HG03159 (cell line): ENCODE measurements at regions not wholly inside any gene's neighbourhood (a gene's known extent, or its start where the extent isn't known, plus 50 kb on each side); places are given as distances from the start of the nearest gene placed in this dataset.
"Not testable (repeated sequence)": the region's sequence is repeated elsewhere in the genome, so short reads cannot be mapped to it uniquely, and the experiment has no call there.

Experiments used
- ATAC-seq: cut with Tn5 transposase; IDR thresholded peaks from one replicate; pipeline ENCODE4 v1.9.1; 2021; ENCODE audit warnings: mild to moderate bottlenecking, moderate library complexity; ENCODE audit not compliant: unreplicated experiment

GRCh38 chr6:25150863-25151262 is 128.3 kb upstream of the CARMIL1 start:
- ATAC-seq: no peak

GRCh38 chr6:25153079-25153478 is 126.1 kb upstream of the CARMIL1 start:
- ATAC-seq: no peak

GRCh38 chr6:25154034-25154596 is 125.1 kb upstream of the CARMIL1 start:
- ATAC-seq: no peak

- ATAC-seq: no peak
Measured at GRCh38 chr6:25155211-25155610, 124.0 kb upstream of the CARMIL1 start.

- no peak for ATAC-seq
Measured at GRCh38 chr6:25156123-25156522, 123.1 kb upstream of the CARMIL1 start.

- no peak for ATAC-seq
Measured at GRCh38 chr6:25157183-25157582, 122.0 kb upstream of the CARMIL1 start.

GRCh38 chr6:25157842-25158241 is 121.3 kb upstream of the CARMIL1 start:
- no peak for ATAC-seq

- ATAC-seq: not testable (repeated sequence)
Measured at GRCh38 chr6:25160134-25160533, 119.0 kb upstream of the CARMIL1 start.

GRCh38 chr6:25165177-25165576 is 114.0 kb upstream of the CARMIL1 start:
- ATAC-seq: no peak

- no peak for ATAC-seq
Measured at GRCh38 chr6:25165800-25166199, 113.4 kb upstream of the CARMIL1 start.

- ATAC-seq: no peak
Measured at GRCh38 chr6:25166955-25167748, 112.0 kb upstream of the CARMIL1 start.

GRCh38 chr6:25167961-25168360 is 111.2 kb upstream of the CARMIL1 start:
- no peak for ATAC-seq

GRCh38 chr6:25168637-25169036 is 110.5 kb upstream of the CARMIL1 start:
- no peak for ATAC-seq

- ATAC-seq: no peak
Measured at GRCh38 chr6:25169553-25169952, 109.6 kb upstream of the CARMIL1 start.

GRCh38 chr6:25169961-25170360 is 109.2 kb upstream of the CARMIL1 start:
- no peak for ATAC-seq

GRCh38 chr6:25170640-25171039 is 108.5 kb upstream of the CARMIL1 start:
- no peak for ATAC-seq

GRCh38 chr6:25171301-25171700 is 107.9 kb upstream of the CARMIL1 start:
- no peak for ATAC-seq

- no peak for ATAC-seq
Measured at GRCh38 chr6:25172819-25173218, 106.4 kb upstream of the CARMIL1 start.

- no peak for ATAC-seq
Measured at GRCh38 chr6:25173246-25173645, 105.9 kb upstream of the CARMIL1 start.

- ATAC-seq: no peak
Measured at GRCh38 chr6:25173951-25174474, 105.2 kb upstream of the CARMIL1 start.

GRCh38 chr6:25174678-25175077 is 104.5 kb upstream of the CARMIL1 start:
- ATAC-seq: no peak

- no peak for ATAC-seq
Measured at GRCh38 chr6:25175196-25175595, 104.0 kb upstream of the CARMIL1 start.
